ENCODE measurements at regions not wholly inside any gene's neighbourhood (a gene's known extent, or its start where the extent isn't known, plus 50 kb on each side); places are given as distances from the start of the nearest gene placed in this dataset.

DNA sequence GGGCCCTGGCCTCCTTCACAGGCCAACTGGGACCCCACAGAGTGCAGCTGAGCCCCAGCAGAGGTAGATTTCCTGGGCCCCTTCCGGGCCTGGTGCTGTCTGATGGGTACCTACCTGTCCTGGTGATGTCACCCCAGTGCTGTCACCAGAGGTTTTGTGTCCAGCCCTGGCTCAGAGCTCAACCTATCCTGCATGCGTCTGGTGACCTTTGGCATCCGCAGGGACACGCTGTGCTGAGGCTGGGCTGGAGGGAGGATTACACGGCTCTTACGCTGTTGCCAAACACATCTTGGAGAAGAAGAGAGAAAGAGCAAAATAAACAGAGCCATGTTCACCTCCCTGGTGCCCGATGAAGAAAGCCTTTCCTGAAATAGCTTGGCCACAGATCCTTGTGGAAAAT lies 70.6 kb upstream of the MED9 start:
- H3K4me1 ChIP-seq (ENCODE audit: control insufficient read depth, insufficient read depth, low read length, poor library complexity, severe bottlenecking) = peaks cover 41% of the 10 kb centered on the region
- H3K9me3 ChIP-seq (ENCODE audit: control insufficient read depth, low read length) = no peaks in the 10 kb centered on the region
- no peak overlapping the region for H3K4me3 ChIP-seq (ENCODE audit: insufficient read depth, low read depth, low read length, poor library complexity, severe bottlenecking)
- no peak for DNase-seq
- H3K36me3 ChIP-seq (ENCODE audit: control insufficient read depth, insufficient read depth, low read length) = no peaks in the 10 kb centered on the region
- H3K27me3 ChIP-seq (replicated peaks; ENCODE audit: control insufficient read depth, insufficient read depth, low read length, poor library complexity, severe bottlenecking) = no peaks in the 10 kb centered on the region
- no peak overlapping the region for H3K27ac ChIP-seq (ENCODE audit: insufficient read depth, low read length, poor library complexity, severe bottlenecking)

DNA sequence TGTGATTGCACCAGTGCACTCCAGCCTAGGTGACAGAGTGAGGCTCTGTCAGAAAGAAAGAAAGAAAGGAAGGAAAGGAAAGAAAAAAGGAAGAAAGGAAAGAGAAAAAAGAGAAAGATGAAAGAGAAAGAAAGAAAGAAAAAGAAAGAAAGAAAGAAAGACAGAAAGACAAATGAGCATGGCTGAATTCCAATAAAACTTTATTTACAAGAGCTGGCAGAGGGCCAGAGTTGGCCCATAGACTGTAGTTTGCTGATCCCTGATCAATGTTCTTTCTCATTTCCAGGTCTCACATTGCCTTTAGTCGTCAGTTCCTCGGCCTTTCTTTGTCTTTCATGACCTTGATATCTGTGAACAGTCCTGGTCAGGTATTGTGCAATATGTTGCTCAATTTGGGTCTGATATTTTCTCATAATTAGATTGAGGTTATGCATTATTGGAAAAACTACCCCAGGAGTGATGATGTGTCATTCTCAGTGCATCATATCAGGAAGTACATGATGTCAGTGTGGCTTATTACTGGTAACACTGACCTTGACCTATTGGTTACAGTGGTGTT lies 68.5 kb upstream of the MED9 start:
- Histone ChIP-seq H3K27ac (ENCODE audit: insufficient read depth, low read length, poor library complexity, severe bottlenecking) (no peak overlapping the region), H3K9me3 (ENCODE audit: control insufficient read depth, low read length) (no peaks in the 10 kb centered on the region), H3K4me3 (ENCODE audit: insufficient read depth, low read depth, low read length, poor library complexity, severe bottlenecking) (no peak overlapping the region), H3K36me3 (ENCODE audit: control insufficient read depth, insufficient read depth, low read length) (no peaks in the 10 kb centered on the region), H3K4me1 (ENCODE audit: control insufficient read depth, insufficient read depth, low read length, poor library complexity, severe bottlenecking) (peaks cover 33% of the 10 kb centered on the region), H3K27me3 (replicated peaks; ENCODE audit: control insufficient read depth, insufficient read depth, low read length, poor library complexity, severe bottlenecking) (no peaks in the 10 kb centered on the region)
- no peak for DNase-seq

GRCh38 chr17:17410357-17410756 lies 66.4 kb upstream of the MED9 start:
- Histone ChIP-seq H3K27me3 (replicated peaks; ENCODE audit: control insufficient read depth, insufficient read depth, low read length, poor library complexity, severe bottlenecking) (no peaks in the 10 kb centered on the region), H3K4me3 (ENCODE audit: insufficient read depth, low read depth, low read length, poor library complexity, severe bottlenecking) (no peak overlapping the region), H3K4me1 (ENCODE audit: control insufficient read depth, insufficient read depth, low read length, poor library complexity, severe bottlenecking) (peaks cover 12% of the 10 kb centered on the region), H3K27ac (ENCODE audit: insufficient read depth, low read length, poor library complexity, severe bottlenecking) (no peak overlapping the region), H3K36me3 (ENCODE audit: control insufficient read depth, insufficient read depth, low read length) (no peaks in the 10 kb centered on the region), H3K9me3 (ENCODE audit: control insufficient read depth, low read length) (no peaks in the 10 kb centered on the region)
- no peak for DNase-seq

DNA sequence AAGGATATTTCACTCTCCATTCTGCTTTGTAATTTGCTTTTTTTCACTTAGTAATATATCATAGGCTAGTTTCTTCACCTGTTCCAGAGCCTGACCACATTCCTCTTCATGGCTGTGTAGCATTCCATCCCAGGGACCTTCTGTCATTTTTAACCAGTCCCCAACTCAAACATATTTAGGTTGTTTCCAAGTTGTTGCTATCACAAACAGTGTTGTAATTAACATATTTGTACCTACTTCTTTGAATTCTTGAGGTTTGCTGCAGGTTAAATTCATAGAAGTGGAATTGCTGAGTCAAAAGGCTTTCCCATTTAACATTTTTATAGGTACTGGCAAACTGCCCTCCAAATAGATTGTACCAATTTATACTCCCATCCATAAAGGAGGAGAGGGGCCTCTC lies 65.1 kb upstream of the MED9 start:
- no peaks in the 10 kb centered on the region for H3K27me3 ChIP-seq (replicated peaks; ENCODE audit: control insufficient read depth, insufficient read depth, low read length, poor library complexity, severe bottlenecking)
- no peak overlapping the region for H3K4me3 ChIP-seq (ENCODE audit: insufficient read depth, low read depth, low read length, poor library complexity, severe bottlenecking)
- H3K36me3 ChIP-seq (ENCODE audit: control insufficient read depth, insufficient read depth, low read length) = no peaks in the 10 kb centered on the region
- DNase-seq = no peak
- peaks cover 6% of the 10 kb centered on the region for H3K4me1 ChIP-seq (ENCODE audit: control insufficient read depth, insufficient read depth, low read length, poor library complexity, severe bottlenecking)
- H3K9me3 ChIP-seq (ENCODE audit: control insufficient read depth, low read length) = no peaks in the 10 kb centered on the region
- no peak overlapping the region for H3K27ac ChIP-seq (ENCODE audit: insufficient read depth, low read length, poor library complexity, severe bottlenecking)

DNA sequence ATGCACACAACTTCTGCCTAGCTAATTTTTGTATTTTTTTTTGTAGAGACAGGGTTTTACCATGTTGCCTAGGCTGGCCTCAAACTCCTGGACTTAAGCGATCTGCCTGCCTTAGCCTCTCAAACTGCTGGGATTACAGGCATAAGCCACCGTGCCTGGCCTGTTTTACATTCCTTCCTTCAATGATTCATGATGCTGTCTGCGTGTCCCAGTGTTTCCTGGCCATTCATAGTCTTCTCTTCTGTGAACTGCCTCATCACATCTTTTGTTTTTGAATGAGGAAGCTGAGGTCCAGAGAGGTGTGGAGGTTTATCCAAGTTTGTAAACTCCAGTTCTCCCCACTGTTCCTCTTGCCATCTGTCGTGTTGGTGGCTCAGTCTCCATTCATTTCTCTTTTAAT lies 64.5 kb upstream of the MED9 start:
- Histone ChIP-seq H3K4me1 (ENCODE audit: control insufficient read depth, insufficient read depth, low read length, poor library complexity, severe bottlenecking) (peaks cover 8% of the 10 kb centered on the region), H3K27ac (ENCODE audit: insufficient read depth, low read length, poor library complexity, severe bottlenecking) (no peak overlapping the region), H3K36me3 (ENCODE audit: control insufficient read depth, insufficient read depth, low read length) (no peaks in the 10 kb centered on the region), H3K9me3 (ENCODE audit: control insufficient read depth, low read length) (no peaks in the 10 kb centered on the region), H3K27me3 (replicated peaks; ENCODE audit: control insufficient read depth, insufficient read depth, low read length, poor library complexity, severe bottlenecking) (no peaks in the 10 kb centered on the region), H3K4me3 (ENCODE audit: insufficient read depth, low read depth, low read length, poor library complexity, severe bottlenecking) (no peak overlapping the region)
- no peak for DNase-seq

DNA sequence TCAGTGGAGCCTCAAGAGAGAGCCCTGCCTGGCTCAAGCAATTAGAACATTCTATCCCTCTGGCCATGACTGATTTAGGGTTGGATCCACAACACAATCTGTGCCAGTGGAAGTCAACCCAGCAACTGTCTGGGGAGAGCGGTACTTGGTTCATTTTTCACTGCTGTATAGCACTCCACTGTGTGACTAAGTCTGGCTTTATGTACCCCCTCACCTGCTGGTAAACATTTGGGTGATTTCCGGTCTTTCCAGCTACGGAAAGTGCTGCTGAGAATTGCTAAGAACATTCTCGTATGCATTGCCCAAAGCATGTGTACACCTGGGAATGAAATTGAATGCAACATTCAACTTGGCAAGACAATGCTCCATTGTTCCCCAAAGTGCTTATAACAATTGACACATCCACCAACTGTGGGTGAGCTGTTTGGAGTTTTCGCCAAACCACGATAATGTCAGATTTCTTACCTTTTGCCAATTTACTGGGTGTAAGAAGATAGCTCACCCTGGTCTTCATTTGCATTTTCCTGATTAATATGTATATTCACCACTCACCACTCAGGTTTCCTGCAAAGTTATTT lies 63.5 kb upstream of the MED9 start:
- no peaks in the 10 kb centered on the region for H3K27me3 ChIP-seq (replicated peaks; ENCODE audit: control insufficient read depth, insufficient read depth, low read length, poor library complexity, severe bottlenecking)
- H3K9me3 ChIP-seq (ENCODE audit: control insufficient read depth, low read length) = no peaks in the 10 kb centered on the region
- H3K4me3 ChIP-seq (ENCODE audit: insufficient read depth, low read depth, low read length, poor library complexity, severe bottlenecking) = no peak overlapping the region
- peaks cover 8% of the 10 kb centered on the region for H3K4me1 ChIP-seq (ENCODE audit: control insufficient read depth, insufficient read depth, low read length, poor library complexity, severe bottlenecking)
- no peaks in the 10 kb centered on the region for H3K36me3 ChIP-seq (ENCODE audit: control insufficient read depth, insufficient read depth, low read length)
- no peak overlapping the region for H3K27ac ChIP-seq (ENCODE audit: insufficient read depth, low read length, poor library complexity, severe bottlenecking)
- DNase-seq = no peak

DNA sequence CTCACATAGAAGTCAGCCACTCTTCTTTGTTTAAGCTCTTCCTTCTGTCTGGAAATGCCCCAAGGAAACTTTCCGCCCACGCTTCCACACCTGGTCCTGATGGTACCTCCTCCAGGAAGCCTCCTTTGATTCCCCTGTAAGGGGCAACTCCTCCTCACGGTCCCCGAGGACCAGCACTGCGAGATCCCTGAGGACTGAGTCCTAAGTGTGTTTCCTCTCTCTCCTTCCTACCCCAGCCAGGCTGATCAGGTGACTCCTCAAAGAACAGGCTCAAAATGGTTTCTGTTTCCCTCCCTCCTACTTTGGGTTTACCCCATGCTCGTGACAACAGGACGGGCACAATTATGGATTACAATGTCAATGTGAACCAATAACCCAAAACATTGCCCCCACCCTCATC lies 63.0 kb upstream of the MED9 start:
- no peak overlapping the region for H3K4me3 ChIP-seq (ENCODE audit: insufficient read depth, low read depth, low read length, poor library complexity, severe bottlenecking)
- DNase-seq = no peak
- H3K27me3 ChIP-seq (replicated peaks; ENCODE audit: control insufficient read depth, insufficient read depth, low read length, poor library complexity, severe bottlenecking) = no peaks in the 10 kb centered on the region
- H3K27ac ChIP-seq (ENCODE audit: insufficient read depth, low read length, poor library complexity, severe bottlenecking) = no peak overlapping the region
- peaks cover 8% of the 10 kb centered on the region for H3K4me1 ChIP-seq (ENCODE audit: control insufficient read depth, insufficient read depth, low read length, poor library complexity, severe bottlenecking)
- no peaks in the 10 kb centered on the region for H3K9me3 ChIP-seq (ENCODE audit: control insufficient read depth, low read length)
- no peaks in the 10 kb centered on the region for H3K36me3 ChIP-seq (ENCODE audit: control insufficient read depth, insufficient read depth, low read length)

- no peak for DNase-seq
- Histone ChIP-seq H3K4me3 (ENCODE audit: insufficient read depth, low read depth, low read length, poor library complexity, severe bottlenecking) (no peak overlapping the region), H3K27ac (ENCODE audit: insufficient read depth, low read length, poor library complexity, severe bottlenecking) (no peak overlapping the region)
Observed at GRCh38 chr17:17414341-17414805, 62.4 kb upstream of the MED9 start.

GRCh38 chr17:17415006-17415405 lies 61.8 kb upstream of the MED9 start:
- no peak for DNase-seq
- Histone ChIP-seq H3K27me3 (replicated peaks; ENCODE audit: control insufficient read depth, insufficient read depth, low read length, poor library complexity, severe bottlenecking) (no peaks in the 10 kb centered on the region), H3K4me3 (ENCODE audit: insufficient read depth, low read depth, low read length, poor library complexity, severe bottlenecking) (no peak overlapping the region), H3K27ac (ENCODE audit: insufficient read depth, low read length, poor library complexity, severe bottlenecking) (no peak overlapping the region), H3K9me3 (ENCODE audit: control insufficient read depth, low read length) (no peaks in the 10 kb centered on the region), H3K4me1 (ENCODE audit: control insufficient read depth, insufficient read depth, low read length, poor library complexity, severe bottlenecking) (peaks cover 8% of the 10 kb centered on the region), H3K36me3 (ENCODE audit: control insufficient read depth, insufficient read depth, low read length) (no peaks in the 10 kb centered on the region)

More at GRCh38 chr17:17414341-17414805, 62.4 kb upstream of the MED9 start:
- Histone ChIP-seq H3K9me3 (ENCODE audit: control insufficient read depth, low read length) (no peaks in the 10 kb centered on the region), H3K27me3 (replicated peaks; ENCODE audit: control insufficient read depth, insufficient read depth, low read length, poor library complexity, severe bottlenecking) (no peaks in the 10 kb centered on the region), H3K4me1 (ENCODE audit: control insufficient read depth, insufficient read depth, low read length, poor library complexity, severe bottlenecking) (peaks cover 8% of the 10 kb centered on the region), H3K36me3 (ENCODE audit: control insufficient read depth, insufficient read depth, low read length) (no peaks in the 10 kb centered on the region)

GRCh38 chr17:17416007-17416399 lies 60.8 kb upstream of the MED9 start:
- Histone ChIP-seq H3K4me3 (ENCODE audit: insufficient read depth, low read depth, low read length, poor library complexity, severe bottlenecking) (no peak overlapping the region), H3K27me3 (replicated peaks; ENCODE audit: control insufficient read depth, insufficient read depth, low read length, poor library complexity, severe bottlenecking) (no peaks in the 10 kb centered on the region), H3K9me3 (ENCODE audit: control insufficient read depth, low read length) (no peaks in the 10 kb centered on the region), H3K4me1 (ENCODE audit: control insufficient read depth, insufficient read depth, low read length, poor library complexity, severe bottlenecking) (peaks cover 8% of the 10 kb centered on the region), H3K27ac (ENCODE audit: insufficient read depth, low read length, poor library complexity, severe bottlenecking) (no peak overlapping the region), H3K36me3 (ENCODE audit: control insufficient read depth, insufficient read depth, low read length) (no peaks in the 10 kb centered on the region)
- DNase-seq = no peak
